Left ventricle myocardium inferior (tissue), 1 donor: ENCODE measurements at regions not wholly inside any gene's neighbourhood (a gene's known extent, or its start where the extent isn't known, plus 50 kb on each side); places are given as distances from the start of the nearest gene placed in this dataset.
"Not testable (repeated sequence)": the region's sequence is repeated elsewhere in the genome, so short reads cannot be mapped to it uniquely, and the experiment has no call there.

Experiments
- DNase-seq: peaks from one replicate; pipeline ENCODE4 v3.0.0-alpha.2; 2020
- H3K27ac ChIP-seq: fragments of 200-600 bp; replicated peaks from 2 replicates; pipeline ENCODE4 v1.8.0; 2021
- H3K27me3 ChIP-seq: fragments of 200-600 bp; 2 replicates; pipeline ENCODE4 v1.8.0; 2021; ENCODE audit warnings: low read depth
- H3K36me3 ChIP-seq: fragments of 200-600 bp; 2 replicates; pipeline ENCODE4 v1.8.0; 2021
- H3K4me1 ChIP-seq: fragments of 200-600 bp; 2 replicates; pipeline ENCODE4 v1.8.0; 2021
- H3K4me3 ChIP-seq: fragments of 200-600 bp; 2 replicates; pipeline ENCODE4 v1.8.0; 2021; ENCODE audit warnings: mild to moderate bottlenecking, moderate library complexity
- H3K9me3 ChIP-seq: fragments of 200-600 bp; replicated peaks from 2 replicates; pipeline ENCODE4 v1.8.0; 2021
- intact Hi-C: fragments of 100-400 bp; cut with micrococcal nuclease; formaldehyde crosslinking; loops from one replicate; pipeline ENCODE4 v1.11.0; 2022
- TF ChIP-seq, protein P1 (sequence below): fragments of 200-600 bp; IDR thresholded peaks from 2 replicates; pipeline ENCODE4 v1.8.0; 2021; ENCODE audit warnings: antibody characterized with exemption, mild to moderate bottlenecking, borderline replicate concordance
- donor health status: DM: no; HTN: yes; CAD: no; lungs with severe emphysema.

DNA sequence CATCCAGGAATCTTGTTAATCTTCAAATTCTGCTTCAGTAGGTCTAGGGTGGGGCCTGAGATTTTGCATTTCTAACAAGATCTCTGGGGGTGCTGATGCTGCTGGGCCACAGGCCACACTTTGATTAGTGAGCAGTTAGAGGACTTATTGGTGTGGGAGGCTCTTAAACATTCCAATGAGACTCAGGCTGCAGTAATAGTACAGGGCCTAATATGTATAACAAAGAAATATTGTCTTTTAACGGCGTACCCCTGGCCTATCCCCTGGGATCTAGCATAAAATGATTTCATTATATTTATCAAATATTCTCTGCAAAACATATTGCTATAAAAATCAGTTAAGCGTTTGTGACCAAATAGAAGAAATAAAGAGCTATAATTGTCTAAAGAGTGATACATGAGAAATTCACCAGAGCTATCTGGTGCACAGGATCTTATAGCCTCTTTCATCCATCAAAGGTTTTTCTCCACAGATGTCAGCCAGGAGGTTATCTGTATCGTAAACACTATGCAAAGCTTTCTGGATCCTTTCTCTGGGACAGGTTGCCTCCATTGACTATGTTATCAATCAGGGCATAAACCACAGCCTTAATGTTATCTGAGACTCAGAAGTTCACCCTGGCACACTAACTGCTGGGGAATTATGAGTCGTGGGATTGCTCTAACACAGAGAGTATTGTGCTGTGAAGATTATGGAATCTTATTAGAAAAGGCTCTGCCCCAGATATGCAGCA lies 488.5 kb upstream of the MAP3K7 start:
- H3K4me3 ChIP-seq = no peak overlapping the region
- intact Hi-C loops = no loop called here
- no peaks in the 10 kb centered on the region for H3K9me3 ChIP-seq
- no peaks in the 10 kb centered on the region for H3K4me1 ChIP-seq
- H3K27me3 ChIP-seq = no peaks in the 10 kb centered on the region
- TF ChIP-seq, protein P1, sequence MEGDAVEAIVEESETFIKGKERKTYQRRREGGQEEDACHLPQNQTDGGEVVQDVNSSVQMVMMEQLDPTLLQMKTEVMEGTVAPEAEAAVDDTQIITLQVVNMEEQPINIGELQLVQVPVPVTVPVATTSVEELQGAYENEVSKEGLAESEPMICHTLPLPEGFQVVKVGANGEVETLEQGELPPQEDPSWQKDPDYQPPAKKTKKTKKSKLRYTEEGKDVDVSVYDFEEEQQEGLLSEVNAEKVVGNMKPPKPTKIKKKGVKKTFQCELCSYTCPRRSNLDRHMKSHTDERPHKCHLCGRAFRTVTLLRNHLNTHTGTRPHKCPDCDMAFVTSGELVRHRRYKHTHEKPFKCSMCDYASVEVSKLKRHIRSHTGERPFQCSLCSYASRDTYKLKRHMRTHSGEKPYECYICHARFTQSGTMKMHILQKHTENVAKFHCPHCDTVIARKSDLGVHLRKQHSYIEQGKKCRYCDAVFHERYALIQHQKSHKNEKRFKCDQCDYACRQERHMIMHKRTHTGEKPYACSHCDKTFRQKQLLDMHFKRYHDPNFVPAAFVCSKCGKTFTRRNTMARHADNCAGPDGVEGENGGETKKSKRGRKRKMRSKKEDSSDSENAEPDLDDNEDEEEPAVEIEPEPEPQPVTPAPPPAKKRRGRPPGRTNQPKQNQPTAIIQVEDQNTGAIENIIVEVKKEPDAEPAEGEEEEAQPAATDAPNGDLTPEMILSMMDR = no peak
- no peaks in the 10 kb centered on the region for H3K36me3 ChIP-seq
- no peak for DNase-seq
- H3K27ac ChIP-seq = no peak overlapping the region

DNA sequence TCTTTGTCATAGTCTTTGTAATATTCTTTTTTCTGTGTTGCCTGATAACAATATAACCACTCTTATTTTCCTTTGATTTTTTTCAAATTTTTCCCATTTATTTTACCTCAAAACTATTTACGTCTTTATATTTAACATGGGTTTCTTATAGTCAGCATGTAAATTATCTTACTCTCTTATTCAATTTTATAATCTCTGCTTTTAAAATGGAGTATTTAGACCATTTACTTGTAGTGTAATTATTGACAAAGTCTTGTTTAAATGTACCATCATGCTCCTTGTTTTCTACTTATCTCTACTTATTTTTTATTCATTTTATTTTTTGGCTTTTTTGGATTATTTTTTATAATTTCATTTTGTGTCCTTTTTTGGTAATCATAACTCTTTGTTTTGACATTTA lies 476.5 kb upstream of the MAP3K7 start:
- Histone ChIP-seq H3K4me1 (no peaks in the 10 kb centered on the region), H3K4me3 (no peak overlapping the region), H3K9me3 (peaks cover 42% of the 10 kb centered on the region), H3K27me3 (no peaks in the 10 kb centered on the region), H3K27ac (no peak overlapping the region), H3K36me3 (no peaks in the 10 kb centered on the region)
- DNase-seq = no peak
- TF ChIP-seq, protein P1 = no peak
- intact Hi-C loops = no loop called here

DNA sequence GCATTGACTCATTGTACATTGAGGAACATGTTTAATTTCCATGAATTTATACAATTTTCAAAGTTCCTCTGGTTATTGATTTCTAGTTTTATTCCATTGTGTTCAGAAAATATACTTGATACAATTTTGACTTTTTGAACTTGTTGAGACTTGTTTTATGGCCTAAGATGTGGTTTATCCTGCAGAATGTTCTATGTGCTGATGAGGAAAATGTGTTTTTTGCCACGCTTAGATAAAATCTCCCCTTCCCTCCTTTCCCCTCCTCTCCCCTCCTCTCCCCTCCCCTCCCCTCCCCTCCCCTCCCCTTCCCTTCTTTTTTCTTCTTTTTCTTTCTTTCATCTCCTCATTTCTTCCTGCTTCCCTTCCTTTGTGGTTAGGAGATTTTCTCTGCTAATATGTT lies 470.8 kb upstream of the MAP3K7 start:
- no peak overlapping the region for H3K4me3 ChIP-seq
- TF ChIP-seq, protein P1 = no peak
- H3K9me3 ChIP-seq = peaks cover 62% of the 10 kb centered on the region
- no peak for DNase-seq
- intact Hi-C loops = no loop called here
- no peak overlapping the region for H3K27ac ChIP-seq
- H3K4me1 ChIP-seq = no peaks in the 10 kb centered on the region
- H3K36me3 ChIP-seq = no peaks in the 10 kb centered on the region
- no peaks in the 10 kb centered on the region for H3K27me3 ChIP-seq

DNA sequence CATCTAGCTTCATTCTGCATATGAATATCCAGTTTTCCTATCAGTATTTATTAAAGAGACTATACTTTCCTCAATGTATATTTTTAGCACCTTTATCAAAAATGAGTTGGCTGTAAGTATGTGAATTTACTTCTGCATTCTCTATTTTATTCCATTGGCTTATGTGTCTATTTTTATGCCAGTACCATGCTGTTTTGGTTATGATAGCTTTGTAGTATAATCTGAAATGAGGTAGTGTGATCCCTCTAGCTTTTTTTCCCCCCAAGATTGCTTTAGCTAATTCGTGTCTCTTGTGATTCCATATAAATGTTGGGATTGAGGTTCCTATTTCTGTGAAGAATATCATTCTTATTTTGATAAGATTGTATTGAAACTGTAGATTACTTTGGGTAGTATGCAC lies 469.1 kb upstream of the MAP3K7 start:
- Histone ChIP-seq H3K4me1 (no peaks in the 10 kb centered on the region), H3K27ac (no peak overlapping the region), H3K36me3 (no peaks in the 10 kb centered on the region), H3K9me3 (peaks cover 55% of the 10 kb centered on the region), H3K4me3 (no peak overlapping the region), H3K27me3 (no peaks in the 10 kb centered on the region)
- TF ChIP-seq, protein P1 = no peak
- no peak for DNase-seq
- intact Hi-C loops = no loop called here

DNA sequence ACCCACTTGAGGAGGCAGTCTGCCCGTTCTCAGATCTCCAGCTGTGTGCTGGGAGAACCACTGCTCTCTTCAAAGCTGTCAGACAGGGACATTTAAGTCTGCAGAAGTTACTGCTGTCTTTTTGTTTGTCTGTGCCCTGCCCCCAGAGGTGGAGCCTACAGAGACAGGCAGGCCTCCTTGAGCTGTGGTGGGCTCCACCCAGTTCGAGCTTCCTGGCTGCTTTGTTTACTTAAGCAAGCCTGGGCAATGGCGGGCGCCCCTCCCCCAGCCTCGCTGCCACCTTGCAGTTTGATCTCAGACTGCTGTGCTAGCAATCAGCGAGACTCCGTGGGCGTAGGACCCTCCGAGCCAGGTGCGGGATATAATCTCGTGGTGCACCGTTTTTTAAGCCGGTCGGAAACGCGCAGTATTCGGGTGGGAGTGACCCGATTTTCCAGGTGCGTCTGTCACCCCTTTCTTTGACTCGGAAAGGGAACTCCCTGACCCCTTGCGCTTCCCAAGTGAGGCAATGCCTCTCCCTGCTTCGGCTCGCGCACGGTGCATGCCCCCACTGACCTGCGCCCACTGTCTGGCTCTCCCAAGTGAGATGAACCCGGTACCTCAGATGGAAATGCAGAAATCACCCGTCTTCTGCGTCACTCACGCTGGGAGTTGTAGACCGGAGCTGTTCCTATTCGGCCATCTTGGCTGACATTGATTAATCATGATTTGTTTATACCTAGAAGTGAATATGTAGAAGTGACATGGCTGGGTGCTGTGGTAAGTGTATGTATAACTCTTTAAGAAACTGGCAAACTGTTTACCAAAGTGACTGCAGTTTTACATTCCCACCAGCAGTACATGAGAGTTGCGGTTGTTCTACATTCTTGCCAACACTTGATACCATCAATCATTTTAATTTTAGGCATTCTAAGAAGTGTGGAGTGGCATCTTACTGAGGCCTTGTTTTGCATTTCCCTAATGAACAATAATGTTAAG lies 465.9 kb upstream of the MAP3K7 start:
- H3K36me3 ChIP-seq, H3K27me3 ChIP-seq, DNase-seq, H3K4me1 ChIP-seq, H3K27ac ChIP-seq, H3K4me3 ChIP-seq, intact Hi-C loops: not testable (repeated sequence)
- peaks cover 41% of the 10 kb centered on the region for H3K9me3 ChIP-seq

DNA sequence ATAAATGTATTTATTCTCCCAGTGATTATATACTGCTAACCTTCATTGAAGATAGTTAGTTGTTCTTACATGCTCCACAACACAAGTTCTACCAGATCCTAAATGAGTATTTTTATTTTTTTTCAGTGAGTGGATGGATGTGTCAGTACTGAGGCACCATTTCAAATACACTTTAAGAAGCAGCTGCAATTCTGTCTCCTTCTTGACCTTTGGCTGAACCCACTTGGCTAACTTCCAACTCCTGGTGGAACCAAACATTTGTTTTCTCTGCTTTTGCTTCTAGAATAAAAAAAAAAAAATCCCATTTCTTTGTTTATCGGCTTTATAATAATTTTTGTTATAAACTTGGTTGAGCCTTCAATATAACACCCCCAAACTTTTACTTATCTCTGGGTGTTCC lies 458.3 kb upstream of the MAP3K7 start:
- Histone ChIP-seq H3K9me3 (peaks cover 6% of the 10 kb centered on the region), H3K27me3 (no peaks in the 10 kb centered on the region), H3K4me3 (no peak overlapping the region), H3K36me3 (no peaks in the 10 kb centered on the region), H3K4me1 (peaks cover 4% of the 10 kb centered on the region), H3K27ac (no peak overlapping the region)
- intact Hi-C loops = no loop called here
- TF ChIP-seq, protein P1 = no peak
- no peak for DNase-seq
